ENCODE measurements at regions not wholly inside any gene's neighbourhood (a gene's known extent, or its start where the extent isn't known, plus 50 kb on each side); places are given as distances from the start of the nearest gene placed in this dataset.

DNA sequence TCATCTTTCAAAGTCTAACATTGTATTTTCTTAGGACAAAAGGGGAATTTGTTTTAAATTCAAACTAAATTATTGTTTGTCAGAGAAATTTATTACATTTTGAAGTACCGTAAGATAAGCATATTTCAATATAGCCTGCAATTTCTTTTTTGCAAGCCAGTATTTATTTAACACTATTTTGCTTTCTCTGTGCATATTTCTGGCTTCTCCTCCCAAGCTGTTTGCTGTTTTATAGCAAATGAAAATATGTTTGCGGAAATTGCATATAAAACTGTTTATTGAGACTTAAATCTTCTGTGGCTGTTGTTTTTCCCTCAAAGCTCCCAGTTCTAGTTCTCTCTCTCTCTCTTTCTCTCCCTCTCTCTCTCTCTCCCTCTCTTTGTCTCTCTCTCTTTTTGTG, 866.8 kb downstream of the FAM181B start:
- TF ChIP-seq, protein P1, sequence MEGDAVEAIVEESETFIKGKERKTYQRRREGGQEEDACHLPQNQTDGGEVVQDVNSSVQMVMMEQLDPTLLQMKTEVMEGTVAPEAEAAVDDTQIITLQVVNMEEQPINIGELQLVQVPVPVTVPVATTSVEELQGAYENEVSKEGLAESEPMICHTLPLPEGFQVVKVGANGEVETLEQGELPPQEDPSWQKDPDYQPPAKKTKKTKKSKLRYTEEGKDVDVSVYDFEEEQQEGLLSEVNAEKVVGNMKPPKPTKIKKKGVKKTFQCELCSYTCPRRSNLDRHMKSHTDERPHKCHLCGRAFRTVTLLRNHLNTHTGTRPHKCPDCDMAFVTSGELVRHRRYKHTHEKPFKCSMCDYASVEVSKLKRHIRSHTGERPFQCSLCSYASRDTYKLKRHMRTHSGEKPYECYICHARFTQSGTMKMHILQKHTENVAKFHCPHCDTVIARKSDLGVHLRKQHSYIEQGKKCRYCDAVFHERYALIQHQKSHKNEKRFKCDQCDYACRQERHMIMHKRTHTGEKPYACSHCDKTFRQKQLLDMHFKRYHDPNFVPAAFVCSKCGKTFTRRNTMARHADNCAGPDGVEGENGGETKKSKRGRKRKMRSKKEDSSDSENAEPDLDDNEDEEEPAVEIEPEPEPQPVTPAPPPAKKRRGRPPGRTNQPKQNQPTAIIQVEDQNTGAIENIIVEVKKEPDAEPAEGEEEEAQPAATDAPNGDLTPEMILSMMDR (IDR thresholded peaks at IDR 0.05), result no peak
- TF ChIP-seq POLR2A (IDR thresholded peaks at IDR 0.05), result no peak
